ENCODE measurements at regions not wholly inside any gene's neighbourhood (a gene's known extent, or its start where the extent isn't known, plus 50 kb on each side); places are given as distances from the start of the nearest gene placed in this dataset.

- no peak for DNase-seq
Measured at GRCh38 chr12:19627719-19628118, 188.4 kb downstream of the AEBP2 start.

- no peak for DNase-seq
Measured at GRCh38 chr12:19630536-19630935, 191.2 kb downstream of the AEBP2 start.

GRCh38 chr12:19633194-19633593 is 193.9 kb downstream of the AEBP2 start:
- no peak for DNase-seq

- no peak for DNase-seq
Measured at GRCh38 chr12:19633641-19634040, 194.3 kb downstream of the AEBP2 start.

GRCh38 chr12:19639781-19640415 is 200.6 kb downstream of the AEBP2 start:
- no peak for DNase-seq

GRCh38 chr12:19641235-19642080 is 202.2 kb downstream of the AEBP2 start:
- no peak for DNase-seq

GRCh38 chr12:19642345-19642744 is 203.1 kb downstream of the AEBP2 start:
- DNase-seq: no peak

GRCh38 chr12:19643635-19644034 is 204.3 kb downstream of the AEBP2 start:
- no peak for DNase-seq

GRCh38 chr12:19644571-19644970 is 205.3 kb downstream of the AEBP2 start:
- no peak for DNase-seq

- DNase-seq: no peak
Measured at GRCh38 chr12:19645823-19646222, 206.5 kb downstream of the AEBP2 start.

- no peak for DNase-seq
Measured at GRCh38 chr12:19646599-19646998, 207.3 kb downstream of the AEBP2 start.

- no peak for DNase-seq
Measured at GRCh38 chr12:19647806-19648556, 208.7 kb downstream of the AEBP2 start.

GRCh38 chr12:19648591-19648990 is 209.3 kb downstream of the AEBP2 start:
- no peak for DNase-seq

GRCh38 chr12:19652386-19652785 is 213.1 kb downstream of the AEBP2 start:
- no peak for DNase-seq

- DNase-seq: no peak
Measured at GRCh38 chr12:19654650-19655376, 215.5 kb downstream of the AEBP2 start.

GRCh38 chr12:19657118-19657731 is 217.9 kb downstream of the AEBP2 start:
- no peak for DNase-seq

GRCh38 chr12:19657732-19658130 is 218.4 kb downstream of the AEBP2 start:
- no peak for DNase-seq

- DNase-seq: no peak
Measured at GRCh38 chr12:19659086-19659485, 219.8 kb downstream of the AEBP2 start.

GRCh38 chr12:19659501-19659900 is 220.2 kb downstream of the AEBP2 start:
- DNase-seq: no peak

- DNase-seq: no peak
Measured at GRCh38 chr12:19665121-19665900, 226.0 kb downstream of the AEBP2 start.

GRCh38 chr12:19666070-19666469 is 226.8 kb downstream of the AEBP2 start:
- DNase-seq: no peak

- DNase-seq: no peak
Measured at GRCh38 chr12:19669793-19670192, 230.5 kb downstream of the AEBP2 start.

Measured in cerebellar nuclear complex (tissue), 1 donor.